Cerebellar cortex (tissue), 1 donor: ENCODE measurements at regions not wholly inside any gene's neighbourhood (a gene's known extent, or its start where the extent isn't known, plus 50 kb on each side); places are given as distances from the start of the nearest gene placed in this dataset.

Source experiments
- DNase-seq: peaks from one replicate; pipeline ENCODE4 v3.0.0-alpha.2; 2015; ENCODE audit warnings: low spot score

GRCh38 chr2:51638811-51639210, 606.9 kb upstream of the NRXN1 start:
- DNase-seq = no peak

- no peak for DNase-seq
Measured at GRCh38 chr2:51633073-51633472, 601.1 kb upstream of the NRXN1 start.

- DNase-seq = no peak
Measured at GRCh38 chr2:51629406-51629805, 597.5 kb upstream of the NRXN1 start.

- DNase-seq = no peak
Measured at GRCh38 chr2:51628917-51629316, 597.0 kb upstream of the NRXN1 start.

DNA sequence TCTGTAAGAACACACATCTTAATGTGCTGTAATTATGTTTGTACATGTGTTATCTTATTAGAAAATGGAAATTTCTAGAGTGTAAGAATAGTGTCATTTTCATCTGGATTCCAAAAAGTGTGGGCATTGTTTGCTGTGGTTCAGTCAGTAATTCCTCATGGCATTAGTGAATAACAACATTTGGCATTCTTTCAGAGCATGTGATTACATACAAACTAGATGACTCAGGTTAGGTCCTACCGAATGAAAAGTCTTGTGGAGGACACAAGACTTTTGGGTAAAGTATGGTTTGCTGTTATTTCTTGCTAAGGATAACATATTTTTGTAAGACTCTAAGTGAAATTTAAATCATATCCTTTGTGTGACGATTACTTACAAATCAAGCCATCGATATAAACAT, 593.1 kb upstream of the NRXN1 start:
- DNase-seq = no peak

DNA sequence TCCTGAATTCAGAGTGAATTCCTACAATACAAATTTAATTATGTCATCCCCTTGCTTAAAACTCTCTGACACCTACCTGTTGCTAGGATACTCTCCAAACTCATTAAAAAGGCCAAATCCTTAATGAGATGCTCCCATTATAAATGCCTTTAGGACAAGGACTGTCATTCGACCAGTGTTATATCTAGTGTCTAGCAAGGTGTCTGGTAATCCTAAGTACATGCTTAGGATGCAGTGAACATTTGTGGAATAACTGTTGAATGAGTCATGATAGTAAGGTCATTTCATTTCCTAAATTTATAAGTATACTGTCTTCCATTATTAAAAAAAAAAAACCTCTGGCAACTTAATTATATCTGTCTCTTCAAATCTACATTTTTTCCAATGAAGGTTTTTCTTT, 588.9 kb upstream of the NRXN1 start:
- no peak for DNase-seq

DNA sequence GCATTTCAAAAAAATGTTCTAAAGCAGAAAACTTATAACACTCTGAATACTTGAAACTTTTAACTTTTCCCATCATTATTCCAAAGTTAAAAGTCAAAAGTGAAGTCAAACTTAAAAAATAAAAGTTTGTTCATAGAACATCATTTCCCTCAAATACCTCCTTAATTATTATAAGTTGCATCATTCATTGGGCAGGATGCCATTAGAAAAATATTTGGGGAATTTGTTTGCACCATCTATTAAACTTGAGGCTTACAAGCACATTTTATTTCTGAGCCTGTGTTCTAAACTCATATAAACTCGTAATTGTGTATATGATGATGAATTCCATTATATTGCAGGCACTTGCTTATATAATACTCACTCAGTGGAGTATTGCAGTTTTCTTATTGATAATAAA, 588.0 kb upstream of the NRXN1 start:
- DNase-seq = no peak

GRCh38 chr2:51612387-51612786, 580.5 kb upstream of the NRXN1 start:
- DNase-seq = no peak

- DNase-seq = no peak
Measured at GRCh38 chr2:51601706-51602105, 569.8 kb upstream of the NRXN1 start.

DNA sequence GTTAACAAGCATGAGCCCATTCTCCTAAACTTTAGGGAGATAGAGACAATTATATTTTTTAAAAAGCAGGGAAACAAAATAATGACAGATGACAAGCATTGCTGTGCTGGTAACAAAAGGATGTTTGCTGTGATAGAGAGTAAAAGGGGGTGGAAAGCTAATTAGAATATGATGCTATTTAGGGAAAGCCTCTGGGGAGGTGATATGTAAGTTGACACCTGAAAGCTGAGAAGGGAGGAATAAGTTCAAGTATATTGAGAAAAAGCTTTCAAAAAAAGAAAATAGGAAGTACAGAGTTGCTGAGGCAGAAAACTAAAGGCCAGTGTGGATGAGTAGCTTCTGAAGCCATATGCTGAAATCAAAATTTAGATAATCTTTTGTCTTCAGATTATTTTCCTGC, 565.2 kb upstream of the NRXN1 start:
- DNase-seq = no peak

DNA sequence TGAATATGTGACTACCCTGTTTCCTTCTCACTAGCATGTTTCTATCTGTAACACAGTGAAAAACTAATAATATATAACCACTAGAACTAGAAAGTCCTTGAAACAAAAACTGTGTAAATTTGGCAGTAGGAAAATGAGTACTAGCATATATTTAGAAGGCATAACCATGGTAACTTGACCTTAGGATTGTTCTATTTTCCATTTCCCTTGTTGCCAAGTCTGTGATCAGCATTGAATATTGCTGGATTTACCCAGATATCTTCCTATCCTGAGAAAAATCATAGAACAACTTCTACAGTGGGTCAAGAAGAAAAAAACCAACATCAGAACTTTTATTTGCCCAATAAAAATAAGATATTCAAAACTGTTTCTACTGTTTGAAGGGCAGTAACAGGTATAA, 563.9 kb upstream of the NRXN1 start:
- DNase-seq = no peak

DNA sequence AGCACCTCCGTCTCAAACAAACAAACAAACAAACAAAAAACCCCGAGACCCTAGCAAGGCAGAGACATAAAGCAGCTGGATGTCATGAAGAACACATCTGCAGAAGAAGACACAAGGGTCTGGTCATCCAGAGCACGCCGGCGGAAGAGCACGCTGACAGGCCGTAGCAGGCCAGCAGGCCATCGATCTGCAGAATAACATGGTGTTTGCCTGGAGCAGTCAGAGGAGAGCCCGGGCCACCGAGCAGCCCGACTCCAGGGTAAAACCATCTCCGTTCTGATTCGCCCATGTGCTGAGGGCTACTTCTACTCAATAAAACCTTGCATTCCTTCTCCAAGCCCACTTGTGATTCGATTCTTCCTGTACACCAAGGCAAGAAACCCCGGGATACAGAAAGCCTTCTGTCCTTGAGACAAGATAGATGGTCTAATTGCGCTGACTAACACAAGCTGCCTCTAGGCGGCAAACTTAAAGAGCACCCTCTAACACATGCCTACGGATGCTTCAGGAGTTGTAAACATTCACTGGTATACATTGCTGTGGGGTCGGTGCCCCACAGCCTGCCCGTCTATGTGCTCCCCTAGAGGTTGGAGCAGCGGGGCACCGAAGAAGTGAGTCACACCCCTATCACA, 549.8 kb upstream of the NRXN1 start:
- DNase-seq = no peak

DNA sequence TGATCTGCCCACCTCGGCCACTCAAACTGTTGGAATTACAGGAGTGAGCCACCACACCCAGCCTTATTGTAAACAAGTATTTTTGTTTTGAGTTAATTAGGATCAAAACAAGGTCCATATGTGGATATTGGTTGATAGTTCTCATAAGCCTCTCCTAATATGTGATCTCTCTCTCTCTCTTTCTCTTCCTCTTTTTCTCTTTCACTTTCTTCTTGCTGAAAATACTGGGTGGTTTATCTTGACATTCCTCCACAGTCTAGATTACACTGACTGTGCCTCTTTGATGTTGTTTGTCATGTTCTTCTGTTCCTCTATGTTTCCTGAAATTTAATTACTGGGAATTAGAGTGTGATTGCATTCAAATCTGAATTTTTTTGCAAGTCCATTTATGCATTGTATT, 547.5 kb upstream of the NRXN1 start:
- DNase-seq = no peak

DNA sequence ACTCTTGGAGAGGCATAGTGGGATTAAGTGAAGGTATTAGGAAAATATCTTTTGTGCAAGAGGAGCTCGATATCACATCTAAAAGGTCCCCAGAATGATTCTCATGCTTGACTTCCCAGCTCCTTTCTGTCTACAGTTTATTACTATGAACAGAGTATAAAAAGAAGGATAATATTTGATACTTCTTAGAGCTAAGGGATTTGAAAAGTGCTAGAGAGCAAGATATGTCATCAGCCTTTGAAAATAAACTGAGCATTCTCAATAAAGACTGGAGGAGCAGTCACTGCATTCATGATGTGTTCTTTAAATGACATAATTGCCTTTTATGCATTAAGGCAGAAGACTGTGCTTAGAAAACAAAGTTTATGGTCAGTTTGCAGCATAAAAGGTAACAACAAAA, 543.2 kb upstream of the NRXN1 start:
- DNase-seq = no peak

DNA sequence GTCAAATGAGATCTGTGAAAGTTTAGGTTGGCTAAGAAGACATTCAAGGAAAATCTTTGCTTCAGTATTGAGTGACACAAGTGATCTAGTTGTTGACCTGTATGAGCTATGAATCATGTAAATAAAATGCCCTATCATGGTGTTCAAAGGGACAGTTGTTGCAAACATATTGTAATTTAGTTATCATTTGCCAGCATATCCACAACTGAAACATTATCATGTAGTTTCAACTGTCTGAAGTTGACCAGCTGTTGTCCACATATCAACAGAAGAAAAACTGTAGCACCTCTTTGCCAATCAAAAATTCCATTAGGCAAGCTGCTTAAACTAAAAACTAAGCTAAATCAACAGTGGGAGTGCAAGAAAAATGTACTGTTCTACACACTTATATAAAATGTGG, 527.1 kb upstream of the NRXN1 start:
- DNase-seq = no peak

GRCh38 chr2:51553476-51553875, 521.5 kb upstream of the NRXN1 start:
- DNase-seq = no peak

DNA sequence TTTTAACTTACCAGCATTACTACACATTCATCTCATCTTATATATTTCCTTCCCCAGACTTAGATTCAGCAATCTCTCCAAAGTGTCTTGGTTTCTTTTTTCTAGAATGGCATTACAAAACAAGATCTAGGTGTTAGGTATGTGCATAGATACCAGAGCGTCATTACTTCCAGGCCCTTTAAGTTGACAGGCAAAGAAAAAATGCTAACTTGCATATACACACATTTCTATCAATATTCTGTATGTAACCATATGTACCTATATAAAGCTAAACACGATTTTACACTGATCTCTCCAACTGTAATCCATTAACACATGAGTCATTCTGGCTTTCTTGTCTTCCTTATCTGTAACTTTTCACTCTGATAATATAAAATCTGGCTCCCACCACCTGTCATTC, 503.8 kb upstream of the NRXN1 start:
- DNase-seq = no peak

DNA sequence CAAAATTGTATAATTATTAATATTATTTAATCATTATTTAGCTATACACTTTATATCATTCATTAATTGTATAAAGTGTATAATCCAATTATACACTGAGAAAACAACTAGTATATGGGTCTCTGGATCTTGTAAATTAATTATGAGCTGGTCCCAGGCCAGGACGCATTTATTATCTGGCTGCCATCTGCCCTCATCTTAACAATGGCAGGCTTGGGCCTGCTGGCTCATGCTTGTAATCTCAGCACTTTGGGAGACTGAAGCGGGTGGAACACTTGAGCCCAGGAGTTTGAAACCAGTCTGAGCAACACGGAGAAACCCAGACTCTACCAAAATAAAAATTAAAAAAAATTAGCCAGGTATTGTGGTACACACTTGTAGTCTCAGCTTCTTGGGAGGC, 502.2 kb upstream of the NRXN1 start:
- DNase-seq = no peak

DNA sequence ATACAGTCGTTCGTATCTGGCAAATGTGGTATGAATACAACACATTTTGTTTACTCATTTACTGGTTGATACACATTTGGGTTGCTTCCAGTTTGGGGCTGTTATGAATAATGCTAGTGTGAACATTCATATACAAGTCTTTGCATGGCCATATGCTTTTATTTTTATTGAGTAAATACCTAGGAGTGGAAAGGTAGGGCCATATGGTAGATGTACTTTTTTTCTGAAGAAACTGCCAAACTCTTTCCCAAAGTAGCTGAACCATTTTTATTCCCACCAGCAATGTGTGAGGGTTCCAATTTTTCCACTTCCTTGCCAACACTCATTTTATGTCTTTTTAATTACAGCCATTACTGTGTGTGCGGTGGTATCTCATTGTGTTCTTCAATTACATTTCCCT, 496.2 kb upstream of the NRXN1 start:
- no peak for DNase-seq

DNA sequence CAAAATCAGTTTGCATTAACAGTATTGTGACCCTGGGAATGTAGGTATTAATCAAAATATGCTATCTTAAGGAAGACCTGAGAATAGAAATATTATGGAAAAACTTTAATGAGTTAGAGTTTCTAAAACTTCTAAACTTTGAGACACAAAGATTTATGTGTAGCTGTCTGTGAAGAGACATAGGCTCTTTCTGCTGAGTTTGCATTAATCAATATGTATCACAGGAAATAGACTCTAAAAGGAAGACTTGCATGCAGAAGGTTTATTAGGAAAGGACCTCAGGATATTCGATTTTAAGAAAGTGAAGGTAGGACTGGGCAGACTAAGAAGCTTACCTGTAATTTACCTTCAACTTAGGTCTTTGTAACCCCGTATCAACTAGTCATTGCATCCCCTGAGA, 494.8 kb upstream of the NRXN1 start:
- no peak for DNase-seq

GRCh38 chr2:51516667-51517066, 484.7 kb upstream of the NRXN1 start:
- no peak for DNase-seq

DNA sequence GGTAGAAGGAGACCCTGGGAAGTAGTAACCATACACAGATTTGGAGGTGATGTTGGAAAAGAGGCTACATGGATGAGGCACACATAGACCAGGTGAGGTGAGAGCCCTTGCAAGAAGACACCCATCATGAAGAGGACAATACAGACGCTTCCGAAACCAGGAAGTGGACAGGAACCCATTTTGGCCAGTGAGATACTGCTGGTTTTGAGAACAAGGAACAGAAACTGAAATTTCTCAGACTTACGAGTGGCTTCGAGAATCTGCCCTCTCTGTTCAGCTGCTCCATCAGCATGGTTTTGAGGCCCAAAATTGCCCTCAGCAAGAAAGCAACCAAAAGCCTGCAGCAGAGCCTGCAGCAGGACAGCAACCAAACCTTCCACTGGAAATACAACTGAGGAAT, 479.1 kb upstream of the NRXN1 start:
- no peak for DNase-seq

DNA sequence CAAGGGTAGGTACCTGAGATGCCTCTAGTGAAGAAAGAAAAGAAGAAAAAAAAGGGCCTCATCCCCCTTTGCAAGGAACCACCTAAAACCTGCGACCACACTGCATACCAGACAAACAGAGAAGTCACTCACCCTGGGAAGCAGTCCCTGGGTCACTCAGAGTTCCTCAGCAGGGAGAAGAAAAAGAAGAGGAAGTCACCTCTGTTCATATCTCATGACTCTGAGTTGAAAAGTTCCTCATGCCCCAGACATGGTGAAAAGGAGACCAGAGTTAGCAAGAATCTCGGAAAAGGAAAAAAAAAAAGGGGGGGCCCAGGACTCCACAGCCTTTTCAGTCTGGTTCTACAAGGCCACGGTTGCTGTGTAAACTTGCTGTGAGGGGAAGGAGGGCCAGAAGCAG, 478.4 kb upstream of the NRXN1 start:
- no peak for DNase-seq

DNA sequence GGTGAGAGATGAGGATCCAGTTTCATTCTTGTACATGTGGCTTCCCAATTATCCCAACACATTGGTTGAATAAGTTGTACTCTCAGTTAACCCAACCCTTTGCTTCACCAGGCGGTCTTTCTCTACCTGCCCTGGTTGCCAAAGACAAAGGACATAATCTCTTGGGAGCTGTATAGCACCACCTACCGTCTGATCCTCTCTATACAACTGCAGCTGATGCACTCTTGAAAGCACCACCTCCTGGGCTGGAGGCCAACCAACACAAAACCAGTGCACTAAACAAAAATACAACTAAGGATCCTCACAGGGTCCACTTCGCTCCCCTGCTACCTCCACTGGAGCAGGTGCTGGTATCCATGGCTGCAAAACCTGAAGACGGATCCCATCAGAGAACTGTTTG, 473.6 kb upstream of the NRXN1 start:
- no peak for DNase-seq
